HepG2 (cell line): ENCODE measurements at regions not wholly inside any gene's neighbourhood (a gene's known extent, or its start where the extent isn't known, plus 50 kb on each side); places are given as distances from the start of the nearest gene placed in this dataset.

Source experiments
- ARNT ChIP-seq: fragments of 450-650 bp; IDR thresholded peaks from 2 replicates; pipeline ENCODE4 v1.6.1; 2017
- ZIK1 ChIP-seq: sonication (generic); formaldehyde crosslinking; IDR thresholded peaks from 2 replicates; pipeline ENCODE4 v1.5.0; 2020; ENCODE audit warnings: mild to moderate bottlenecking, low read depth, missing genetic modification reagents, borderline replicate concordance
- ZNF839 ChIP-seq: sonication (generic); formaldehyde crosslinking; IDR thresholded peaks from 2 replicates; pipeline ENCODE4 v1.4.0; 2020; ENCODE audit warnings: missing genetic modification reagents, mild to moderate bottlenecking, borderline replicate concordance
- TF ChIP-seq, protein P1 (sequence below): sonication (generic); formaldehyde crosslinking; IDR thresholded peaks from 2 replicates; pipeline ENCODE4 v1.4.0; 2020; ENCODE audit warnings: low read depth, mild to moderate bottlenecking, missing genetic modification reagents

DNA sequence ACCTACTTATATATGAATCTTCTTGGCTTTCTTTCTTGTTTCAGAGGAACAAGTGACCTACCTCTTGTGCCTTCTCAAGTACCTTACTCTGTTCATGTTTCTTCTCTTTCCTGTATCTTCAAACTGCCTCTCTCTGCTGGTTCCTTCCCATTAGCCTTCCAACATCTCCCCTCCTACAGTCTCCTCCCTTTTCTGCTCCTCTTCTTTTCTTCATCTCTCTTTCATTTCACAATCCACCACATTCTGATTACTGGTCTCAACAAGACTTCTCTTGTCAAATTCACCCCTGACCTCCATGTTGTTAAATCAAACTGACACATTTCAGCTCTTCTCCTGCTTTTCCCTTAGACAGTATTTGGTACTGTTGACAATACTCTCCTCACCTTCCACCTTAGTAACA lies 95.6 kb downstream of the BRMS1L start (continued):
- TF ChIP-seq ZIK1 (CRISPR knock-in tag), result no peak
- TF ChIP-seq, protein P1, sequence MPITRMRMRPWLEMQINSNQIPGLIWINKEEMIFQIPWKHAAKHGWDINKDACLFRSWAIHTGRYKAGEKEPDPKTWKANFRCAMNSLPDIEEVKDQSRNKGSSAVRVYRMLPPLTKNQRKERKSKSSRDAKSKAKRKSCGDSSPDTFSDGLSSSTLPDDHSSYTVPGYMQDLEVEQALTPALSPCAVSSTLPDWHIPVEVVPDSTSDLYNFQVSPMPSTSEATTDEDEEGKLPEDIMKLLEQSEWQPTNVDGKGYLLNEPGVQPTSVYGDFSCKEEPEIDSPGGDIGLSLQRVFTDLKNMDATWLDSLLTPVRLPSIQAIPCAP (CRISPR knock-in tag), result no peak
- no peak for TF ChIP-seq ZNF839 (CRISPR knock-in tag)
- no peak for TF ChIP-seq ARNT
- TF ChIP-seq, all 625 proteins: peak for 8
